LNCAP (cell line): ENCODE measurements at regions not wholly inside any gene's neighbourhood (a gene's known extent, or its start where the extent isn't known, plus 50 kb on each side); places are given as distances from the start of the nearest gene placed in this dataset.

Experiments
- TF ChIP-seq, protein P1 (sequence below): fragments of 450-650 bp; IDR thresholded peaks from 2 replicates; pipeline ENCODE4 v1.5.1; 2017; ENCODE audit warnings: mild to moderate bottlenecking

DNA sequence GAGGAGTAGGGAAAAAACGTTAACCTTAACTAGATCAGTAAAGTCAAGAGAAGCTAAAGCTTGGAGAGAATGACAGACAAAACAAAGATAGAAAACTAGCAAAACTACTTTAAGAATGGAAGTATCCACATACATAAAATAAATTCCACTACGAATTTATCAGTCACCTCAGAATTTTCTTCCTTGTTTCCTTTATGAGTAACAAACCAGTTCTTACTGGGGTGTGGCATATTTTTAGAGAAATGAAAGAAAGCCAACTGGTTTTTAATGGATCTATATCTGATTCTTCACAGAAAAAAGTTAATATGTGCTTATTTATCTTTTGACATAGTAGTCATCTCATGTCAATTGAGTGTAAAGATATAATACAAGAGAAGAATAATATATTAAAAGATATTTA, 2033.7 kb upstream of the CELF4 start:
- TF ChIP-seq, protein P1, sequence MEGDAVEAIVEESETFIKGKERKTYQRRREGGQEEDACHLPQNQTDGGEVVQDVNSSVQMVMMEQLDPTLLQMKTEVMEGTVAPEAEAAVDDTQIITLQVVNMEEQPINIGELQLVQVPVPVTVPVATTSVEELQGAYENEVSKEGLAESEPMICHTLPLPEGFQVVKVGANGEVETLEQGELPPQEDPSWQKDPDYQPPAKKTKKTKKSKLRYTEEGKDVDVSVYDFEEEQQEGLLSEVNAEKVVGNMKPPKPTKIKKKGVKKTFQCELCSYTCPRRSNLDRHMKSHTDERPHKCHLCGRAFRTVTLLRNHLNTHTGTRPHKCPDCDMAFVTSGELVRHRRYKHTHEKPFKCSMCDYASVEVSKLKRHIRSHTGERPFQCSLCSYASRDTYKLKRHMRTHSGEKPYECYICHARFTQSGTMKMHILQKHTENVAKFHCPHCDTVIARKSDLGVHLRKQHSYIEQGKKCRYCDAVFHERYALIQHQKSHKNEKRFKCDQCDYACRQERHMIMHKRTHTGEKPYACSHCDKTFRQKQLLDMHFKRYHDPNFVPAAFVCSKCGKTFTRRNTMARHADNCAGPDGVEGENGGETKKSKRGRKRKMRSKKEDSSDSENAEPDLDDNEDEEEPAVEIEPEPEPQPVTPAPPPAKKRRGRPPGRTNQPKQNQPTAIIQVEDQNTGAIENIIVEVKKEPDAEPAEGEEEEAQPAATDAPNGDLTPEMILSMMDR, result no peak

GRCh38 chr18:39596891-39597290, 2031.3 kb upstream of the CELF4 start:
- TF ChIP-seq, protein P1, result no peak

DNA sequence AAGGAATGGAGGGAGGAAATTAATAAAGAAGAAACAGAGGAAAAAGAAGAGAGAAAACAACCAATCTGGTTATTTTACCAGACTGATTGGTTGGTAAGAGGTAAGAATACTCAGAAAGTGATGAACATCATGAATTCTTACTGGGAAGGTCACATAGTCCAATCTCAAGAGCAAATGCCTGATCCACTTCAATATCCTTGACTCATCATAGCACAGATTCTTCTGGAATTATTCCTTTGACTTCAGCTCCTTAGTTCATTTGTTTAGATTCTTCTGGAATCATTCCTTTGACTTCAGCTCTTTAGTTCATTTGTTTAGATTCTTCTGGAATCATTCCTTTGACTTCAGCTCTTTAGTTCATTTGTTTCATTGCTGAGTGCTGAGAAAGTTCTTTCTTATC, 2030.6 kb upstream of the CELF4 start:
- TF ChIP-seq, protein P1, result no peak

- TF ChIP-seq, protein P1, result no peak
These were observed 2028.6 kb upstream of the CELF4 start for GRCh38 chr18:39594206-39594605.

DNA sequence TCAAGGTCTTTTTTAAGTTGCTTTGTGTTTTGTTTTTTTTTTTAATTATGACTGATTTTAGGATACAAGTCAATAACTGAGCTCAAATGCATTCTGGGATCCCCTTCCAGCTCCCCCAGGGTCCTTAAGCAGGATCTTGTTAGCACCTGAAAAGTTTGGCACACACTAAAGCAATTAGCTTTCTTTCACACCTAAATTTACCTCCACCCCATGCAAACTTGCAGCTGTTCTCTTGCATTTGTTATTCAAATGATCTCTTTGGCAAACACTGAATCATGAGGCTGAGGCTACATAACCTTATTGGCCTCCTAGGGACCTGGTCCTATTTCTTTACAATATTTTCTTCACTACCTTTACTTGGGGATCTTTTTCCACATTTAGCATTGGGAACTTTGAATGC, 2026.1 kb upstream of the CELF4 start:
- TF ChIP-seq, protein P1, result no peak

DNA sequence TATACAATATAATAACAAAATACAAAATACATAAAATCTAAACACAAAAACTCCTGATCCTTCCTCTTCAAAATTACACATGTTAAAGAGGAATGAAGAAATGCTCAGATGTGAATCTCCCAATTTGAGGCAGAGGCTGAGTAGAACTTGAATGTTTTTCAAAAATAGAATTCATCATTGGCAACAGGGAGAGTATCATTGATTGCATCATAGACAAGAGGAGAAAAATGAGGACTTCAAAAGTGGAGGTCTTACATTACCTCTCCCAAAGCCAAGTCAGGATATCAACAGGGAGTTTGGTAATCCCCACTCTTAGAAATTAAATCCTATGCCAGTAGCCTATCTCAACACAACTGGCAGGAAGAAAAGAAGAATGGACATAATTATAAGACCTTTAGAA, 2023.9 kb upstream of the CELF4 start:
- TF ChIP-seq, protein P1, result no peak

DNA sequence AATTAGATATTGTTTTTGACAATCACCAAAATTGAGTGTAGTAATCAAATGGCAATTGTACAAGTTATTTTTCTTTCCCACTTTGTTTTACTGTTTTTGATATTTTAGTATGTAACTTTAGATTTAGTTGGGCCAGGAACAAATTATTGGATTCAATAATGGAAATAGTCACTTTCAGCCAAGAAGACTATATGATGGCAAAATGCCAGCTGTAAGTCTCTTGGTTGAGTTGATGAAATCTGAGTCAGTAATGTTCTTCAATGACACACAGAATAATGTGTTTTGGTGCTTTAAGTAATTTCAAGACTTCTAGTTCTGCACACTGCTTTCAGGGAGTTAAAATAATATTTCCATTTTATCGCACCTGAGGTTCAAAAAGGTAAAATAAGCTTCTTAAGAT, 2022.0 kb upstream of the CELF4 start:
- TF ChIP-seq, protein P1, result no peak

DNA sequence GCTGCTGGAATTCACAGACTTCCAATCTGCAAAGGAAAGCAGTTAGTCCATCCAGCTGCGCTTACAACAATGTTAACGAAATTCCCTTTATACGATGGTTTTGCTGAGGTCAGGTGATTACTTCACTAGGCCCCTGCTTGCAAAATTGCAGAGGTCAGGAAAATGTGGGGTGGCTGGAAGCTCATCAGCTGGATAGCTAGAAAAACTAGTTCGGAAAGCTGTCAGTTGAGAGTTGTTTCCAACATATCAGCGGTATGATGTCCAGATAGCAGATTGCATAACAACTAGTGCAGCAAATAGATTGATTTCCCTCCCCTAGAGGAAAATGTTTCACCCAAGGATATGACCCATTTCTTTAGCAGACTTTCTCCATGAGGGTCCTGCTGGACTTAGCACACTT, 2021.1 kb upstream of the CELF4 start:
- TF ChIP-seq, protein P1, result no peak
